ENCODE measurements at regions not wholly inside any gene's neighbourhood (a gene's known extent, or its start where the extent isn't known, plus 50 kb on each side); places are given as distances from the start of the nearest gene placed in this dataset.

DNA sequence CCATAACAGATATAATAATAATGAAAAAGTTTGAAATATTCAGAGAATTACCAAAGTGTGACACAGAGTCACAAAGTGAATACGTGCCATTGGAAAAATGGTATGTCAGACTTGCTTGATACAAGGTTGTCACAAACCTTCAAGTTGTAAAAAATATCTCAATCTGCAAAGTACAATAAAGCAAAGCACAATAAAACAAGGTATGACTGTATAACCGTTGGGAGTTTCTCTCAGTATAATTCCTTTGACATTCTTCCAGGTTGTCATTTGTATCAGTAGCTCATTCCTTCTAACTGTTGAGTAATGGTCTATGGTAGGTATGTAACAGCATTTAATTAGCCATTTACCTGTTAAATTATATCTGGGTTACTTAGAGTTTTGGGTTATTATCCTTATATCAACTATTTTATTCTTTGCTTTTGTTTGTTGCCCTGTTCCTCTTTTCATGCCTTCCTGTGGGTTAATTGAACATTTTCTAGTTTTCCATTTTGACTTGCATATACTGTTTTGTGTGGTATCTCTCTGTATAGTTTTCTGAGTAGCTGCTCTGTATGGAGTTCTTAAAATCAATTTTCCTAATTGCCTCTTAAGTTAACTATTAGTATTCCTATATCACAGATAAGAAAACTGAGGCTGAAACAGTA, 112.5 kb downstream of the SUCNR1 start:
- TF ChIP-seq, protein P1, sequence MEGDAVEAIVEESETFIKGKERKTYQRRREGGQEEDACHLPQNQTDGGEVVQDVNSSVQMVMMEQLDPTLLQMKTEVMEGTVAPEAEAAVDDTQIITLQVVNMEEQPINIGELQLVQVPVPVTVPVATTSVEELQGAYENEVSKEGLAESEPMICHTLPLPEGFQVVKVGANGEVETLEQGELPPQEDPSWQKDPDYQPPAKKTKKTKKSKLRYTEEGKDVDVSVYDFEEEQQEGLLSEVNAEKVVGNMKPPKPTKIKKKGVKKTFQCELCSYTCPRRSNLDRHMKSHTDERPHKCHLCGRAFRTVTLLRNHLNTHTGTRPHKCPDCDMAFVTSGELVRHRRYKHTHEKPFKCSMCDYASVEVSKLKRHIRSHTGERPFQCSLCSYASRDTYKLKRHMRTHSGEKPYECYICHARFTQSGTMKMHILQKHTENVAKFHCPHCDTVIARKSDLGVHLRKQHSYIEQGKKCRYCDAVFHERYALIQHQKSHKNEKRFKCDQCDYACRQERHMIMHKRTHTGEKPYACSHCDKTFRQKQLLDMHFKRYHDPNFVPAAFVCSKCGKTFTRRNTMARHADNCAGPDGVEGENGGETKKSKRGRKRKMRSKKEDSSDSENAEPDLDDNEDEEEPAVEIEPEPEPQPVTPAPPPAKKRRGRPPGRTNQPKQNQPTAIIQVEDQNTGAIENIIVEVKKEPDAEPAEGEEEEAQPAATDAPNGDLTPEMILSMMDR (IDR thresholded peaks at IDR 0.05), result no peak
- TF ChIP-seq SIN3A (IDR thresholded peaks at IDR 0.05; ENCODE audit: borderline replicate concordance, insufficient read depth, low read depth, low read length) (no peak), POLR2AphosphoS5 (IDR thresholded peaks at IDR 0.05; ENCODE audit: low read depth, low read length) (no peak)
- TF ChIP-seq, protein P2, sequence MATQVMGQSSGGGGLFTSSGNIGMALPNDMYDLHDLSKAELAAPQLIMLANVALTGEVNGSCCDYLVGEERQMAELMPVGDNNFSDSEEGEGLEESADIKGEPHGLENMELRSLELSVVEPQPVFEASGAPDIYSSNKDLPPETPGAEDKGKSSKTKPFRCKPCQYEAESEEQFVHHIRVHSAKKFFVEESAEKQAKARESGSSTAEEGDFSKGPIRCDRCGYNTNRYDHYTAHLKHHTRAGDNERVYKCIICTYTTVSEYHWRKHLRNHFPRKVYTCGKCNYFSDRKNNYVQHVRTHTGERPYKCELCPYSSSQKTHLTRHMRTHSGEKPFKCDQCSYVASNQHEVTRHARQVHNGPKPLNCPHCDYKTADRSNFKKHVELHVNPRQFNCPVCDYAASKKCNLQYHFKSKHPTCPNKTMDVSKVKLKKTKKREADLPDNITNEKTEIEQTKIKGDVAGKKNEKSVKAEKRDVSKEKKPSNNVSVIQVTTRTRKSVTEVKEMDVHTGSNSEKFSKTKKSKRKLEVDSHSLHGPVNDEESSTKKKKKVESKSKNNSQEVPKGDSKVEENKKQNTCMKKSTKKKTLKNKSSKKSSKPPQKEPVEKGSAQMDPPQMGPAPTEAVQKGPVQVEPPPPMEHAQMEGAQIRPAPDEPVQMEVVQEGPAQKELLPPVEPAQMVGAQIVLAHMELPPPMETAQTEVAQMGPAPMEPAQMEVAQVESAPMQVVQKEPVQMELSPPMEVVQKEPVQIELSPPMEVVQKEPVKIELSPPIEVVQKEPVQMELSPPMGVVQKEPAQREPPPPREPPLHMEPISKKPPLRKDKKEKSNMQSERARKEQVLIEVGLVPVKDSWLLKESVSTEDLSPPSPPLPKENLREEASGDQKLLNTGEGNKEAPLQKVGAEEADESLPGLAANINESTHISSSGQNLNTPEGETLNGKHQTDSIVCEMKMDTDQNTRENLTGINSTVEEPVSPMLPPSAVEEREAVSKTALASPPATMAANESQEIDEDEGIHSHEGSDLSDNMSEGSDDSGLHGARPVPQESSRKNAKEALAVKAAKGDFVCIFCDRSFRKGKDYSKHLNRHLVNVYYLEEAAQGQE (IDR thresholded peaks at IDR 0.05; ENCODE audit: insufficient read depth in 1 of 2, low read depth in 2 of 2, low read length in 1 of 2), result no peak
